ENCODE measurements at regions not wholly inside any gene's neighbourhood (a gene's known extent, or its start where the extent isn't known, plus 50 kb on each side); places are given as distances from the start of the nearest gene placed in this dataset.

- DNase-seq (ENCODE audit: low read depth), result no peak
- TF ChIP-seq, protein P1, sequence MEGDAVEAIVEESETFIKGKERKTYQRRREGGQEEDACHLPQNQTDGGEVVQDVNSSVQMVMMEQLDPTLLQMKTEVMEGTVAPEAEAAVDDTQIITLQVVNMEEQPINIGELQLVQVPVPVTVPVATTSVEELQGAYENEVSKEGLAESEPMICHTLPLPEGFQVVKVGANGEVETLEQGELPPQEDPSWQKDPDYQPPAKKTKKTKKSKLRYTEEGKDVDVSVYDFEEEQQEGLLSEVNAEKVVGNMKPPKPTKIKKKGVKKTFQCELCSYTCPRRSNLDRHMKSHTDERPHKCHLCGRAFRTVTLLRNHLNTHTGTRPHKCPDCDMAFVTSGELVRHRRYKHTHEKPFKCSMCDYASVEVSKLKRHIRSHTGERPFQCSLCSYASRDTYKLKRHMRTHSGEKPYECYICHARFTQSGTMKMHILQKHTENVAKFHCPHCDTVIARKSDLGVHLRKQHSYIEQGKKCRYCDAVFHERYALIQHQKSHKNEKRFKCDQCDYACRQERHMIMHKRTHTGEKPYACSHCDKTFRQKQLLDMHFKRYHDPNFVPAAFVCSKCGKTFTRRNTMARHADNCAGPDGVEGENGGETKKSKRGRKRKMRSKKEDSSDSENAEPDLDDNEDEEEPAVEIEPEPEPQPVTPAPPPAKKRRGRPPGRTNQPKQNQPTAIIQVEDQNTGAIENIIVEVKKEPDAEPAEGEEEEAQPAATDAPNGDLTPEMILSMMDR (IDR thresholded peaks at IDR 0.05; ENCODE audit: insufficient read depth, low read depth, low read length), result no peak
- ChIA-PET CTCF (interaction anchor here (1.5 kb wide), 1 partner anchor 54 kb away, joined by 5 read pairs; no protein-coding TSS in a partner anchor), POLR2A (no interaction called here)
- H3K27me3 ChIP-seq (ENCODE audit: control insufficient read depth, insufficient read depth, low read length), result no peaks in the 10 kb centered on the region
- no peak overlapping the region for H3K4me3 ChIP-seq (ENCODE audit: low read depth, low read length)
- H3K36me3 ChIP-seq (ENCODE audit: control insufficient read depth, insufficient read depth, low read length), result no peaks in the 10 kb centered on the region
These were observed 60.2 kb upstream of the DGKB start for GRCh38 chr7:14962778-14963177.

- TF ChIP-seq, protein P1 (IDR thresholded peaks at IDR 0.05; ENCODE audit: insufficient read depth, low read depth, low read length), result no peak
- Histone ChIP-seq H3K36me3 (ENCODE audit: control insufficient read depth, insufficient read depth, low read length) (no peaks in the 10 kb centered on the region), H3K4me3 (ENCODE audit: low read depth, low read length) (no peak overlapping the region), H3K27me3 (ENCODE audit: control insufficient read depth, insufficient read depth, low read length) (no peaks in the 10 kb centered on the region)
- POLR2A ChIA-PET, result no interaction called here
- CTCF ChIA-PET, result no interaction called here
- DNase-seq (ENCODE audit: low read depth), result no peak
These were observed 58.2 kb upstream of the DGKB start for GRCh38 chr7:14960721-14961120.

- TF ChIP-seq, protein P1 (IDR thresholded peaks at IDR 0.05; ENCODE audit: insufficient read depth, low read depth, low read length), result no peak
- ChIA-PET CTCF (no interaction called here), POLR2A (no interaction called here)
- Histone ChIP-seq H3K4me3 (ENCODE audit: low read depth, low read length) (no peak overlapping the region), H3K27me3 (ENCODE audit: control insufficient read depth, insufficient read depth, low read length) (no peaks in the 10 kb centered on the region), H3K36me3 (ENCODE audit: control insufficient read depth, insufficient read depth, low read length) (no peaks in the 10 kb centered on the region)
- DNase-seq (ENCODE audit: low read depth), result no peak
These were observed 56.8 kb upstream of the DGKB start for GRCh38 chr7:14959339-14959738.

DNA sequence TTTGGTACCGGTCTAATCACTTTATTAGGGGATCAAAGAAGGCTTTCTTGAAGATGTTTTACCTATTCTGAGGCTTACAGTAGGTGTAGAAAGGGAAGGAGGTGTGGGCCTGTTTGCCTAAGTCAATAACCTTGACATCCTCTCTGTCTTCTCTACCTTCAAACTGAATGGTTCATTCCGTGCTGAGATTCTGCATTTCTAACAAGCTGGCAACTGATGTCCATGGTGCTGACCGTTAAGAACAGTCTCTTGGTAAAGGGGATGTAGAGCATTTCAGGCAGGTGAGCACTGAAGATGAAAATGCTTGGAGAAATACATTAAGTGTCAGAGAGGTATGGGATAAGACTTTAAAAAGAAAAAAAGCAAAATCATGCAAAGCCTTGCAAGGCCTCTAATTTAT, 51.5 kb upstream of the DGKB start:
- Histone ChIP-seq H3K4me3 (ENCODE audit: low read depth, low read length) (no peak overlapping the region), H3K36me3 (ENCODE audit: control insufficient read depth, insufficient read depth, low read length) (no peaks in the 10 kb centered on the region), H3K27me3 (ENCODE audit: control insufficient read depth, insufficient read depth, low read length) (no peaks in the 10 kb centered on the region)
- TF ChIP-seq, protein P1 (IDR thresholded peaks at IDR 0.05; ENCODE audit: insufficient read depth, low read depth, low read length), result no peak
- DNase-seq (ENCODE audit: low read depth), result no peak
- ChIA-PET CTCF (no interaction called here), POLR2A (no interaction called here)
